ENCODE measurements at regions not wholly inside any gene's neighbourhood (a gene's known extent, or its start where the extent isn't known, plus 50 kb on each side); places are given as distances from the start of the nearest gene placed in this dataset.

- H3K4me3 ChIP-seq: no peak overlapping the region
- TF ChIP-seq SUPT20H (IDR thresholded peaks at IDR 0.05; ENCODE audit: borderline replicate concordance, control insufficient read depth, low read depth, low read length) (no peak), HCFC1 (IDR thresholded peaks at IDR 0.05; ENCODE audit: low read length) (no peak), FOXK2 (IDR thresholded peaks at IDR 0.05) (no peak), IKZF1 (conservative IDR thresholded peaks at IDR 0.05) (no peak), ZNF207 (IDR thresholded peaks at IDR 0.05; ENCODE audit: borderline replicate concordance) (no peak), CBX5 (IDR thresholded peaks at IDR 0.05; ENCODE audit: low read depth) (no peak), MXI1 (IDR thresholded peaks at IDR 0.05; ENCODE audit: low read depth, low read length) (no peak), BCLAF1 (IDR thresholded peaks at IDR 0.05) (no peak), PAX5 (IDR thresholded peaks at IDR 0.05; ENCODE audit: borderline replicate concordance, low read depth, low read length) (no peak), USF2 (IDR thresholded peaks at IDR 0.05; ENCODE audit: borderline replicate concordance, low read depth, low read length) (no peak), EZH2 (IDR thresholded peaks at IDR 0.05; ENCODE audit: borderline replicate concordance, control insufficient read depth, low read depth, low read length) (no peak), MEF2B (IDR thresholded peaks at IDR 0.05; ENCODE audit: partially characterized antibody, poor library complexity, severe bottlenecking) (no peak), NFIC (IDR thresholded peaks at IDR 0.05; ENCODE audit: low read depth, low read length) (no peak), POLR2AphosphoS5 (IDR thresholded peaks at IDR 0.05; ENCODE audit: low read length) (no peak), POLR2AphosphoS2 (IDR thresholded peaks at IDR 0.05; ENCODE audit: low read depth, low read length) (no peak), IRF5 (IDR thresholded peaks at IDR 0.05; ENCODE audit: borderline replicate concordance) (no peak), FOXM1 (IDR thresholded peaks at IDR 0.05; ENCODE audit: low read depth, low read length) (no peak), ASH2L (IDR thresholded peaks at IDR 0.05; ENCODE audit: borderline replicate concordance, low read depth) (no peak), NFYA (IDR thresholded peaks at IDR 0.05; ENCODE audit: borderline replicate concordance, low read depth, low read length) (no peak), TBL1XR1 (IDR thresholded peaks at IDR 0.05; ENCODE audit: low read depth, low read length) (no peak)
- no peaks in the 10 kb centered on the region for H3K27me3 ChIP-seq (replicated peaks in 1 of 2; ENCODE audit: control insufficient read depth in 2 of 2, insufficient read depth in 2 of 2, low read length in 1 of 2)
- no peak overlapping the region for H3K9ac ChIP-seq (ENCODE audit: control insufficient read depth, insufficient read depth, low read length)
- DNase-seq (ENCODE audit: low read depth, low spot score) (no peak), FAIRE-seq (no peak), ATAC-seq (no peak)
- POLR2A ChIA-PET: no interaction called here
- H3K36me3 ChIP-seq (ENCODE audit: control insufficient read depth in 2 of 2, insufficient read depth in 2 of 2, low read length in 1 of 2): no peaks in the 10 kb centered on the region
- BruUV-seq (replicated peaks): no TSS peak
- SMC1A ChIA-PET (ENCODE audit: uncharacterized antibody, unreplicated experiment): no interaction called here
- 58% methylated on average over 2 of the region's 2 CpGs for WGBS (ENCODE audit: insufficient coverage, insufficient replicate concordance, low lambda C conversion rate, missing lambda C conversion rate)
- in situ Hi-C loops (cut with MboI): no loop called here
- H3K4me1 ChIP-seq (ENCODE audit: control insufficient read depth, insufficient read depth, low read length): no peaks in the 10 kb centered on the region; the same call in 1 of the 2 replicates
- no peak overlapping the region for H2AFZ ChIP-seq (ENCODE audit: control insufficient read depth, low read depth, low read length)
- no peaks in the 10 kb centered on the region for H3K79me2 ChIP-seq (ENCODE audit: control insufficient read depth, insufficient read depth, low read length)
- RAD21 ChIA-PET (ENCODE audit: unreplicated experiment): no interaction called here
- H4K20me1 ChIP-seq (ENCODE audit: control insufficient read depth, insufficient read depth): no peaks in the 10 kb centered on the region
- CTCF ChIA-PET: no interaction called here
- no peaks in the 10 kb centered on the region; the same call in 2 of the 3 replicates for H3K9me3 ChIP-seq (replicated peaks; ENCODE audit: control insufficient read depth, insufficient read depth, low read length)
- H3K27ac ChIP-seq (ENCODE audit: control insufficient read depth, insufficient read depth): no peak overlapping the region
- intact Hi-C loops (cut with micrococcal nuclease; ENCODE audit: unreplicated experiment): no loop called here
- no peak overlapping the region for H3K4me2 ChIP-seq (ENCODE audit: control insufficient read depth, insufficient read depth)
These were observed 112.8 kb downstream of the LLPH start for GRCh38 chr12:66017736-66018135.
